A673 (cell line): ENCODE measurements at regions not wholly inside any gene's neighbourhood (a gene's known extent, or its start where the extent isn't known, plus 50 kb on each side); places are given as distances from the start of the nearest gene placed in this dataset.

ENCODE experiments used
- BruUV-seq: library from RNA; stranded (reverse); fragments of 400-500 nt; replicated peaks from 2 replicates; lab custom pipeline; 2021; lab: Mats Ljungman, UMichigan
- CTCF ChIA-PET: fragments of 300-600 bp; sonication (Branson Sonifier 250); formaldehyde crosslinking; loops from one replicate; lab custom pipeline; 2022; ENCODE audit warnings: antibody characterized with exemption; lab: Charles Lee
- POLR2A ChIA-PET: fragments of 300-600 bp; sonication (Branson Sonifier 250); formaldehyde crosslinking; loops from one replicate; lab custom pipeline; 2022; ENCODE audit warnings: antibody characterized with exemption; ENCODE audit not compliant: low non-redundant PET; lab: Charles Lee
- DNase-seq: peaks from one replicate; pipeline ENCODE4 v3.0.0-alpha.2; 2015; ENCODE audit warnings: low spot score
- H3K27ac ChIP-seq: fragments of 200-600 bp; sonication (generic); 2 replicates; pipeline ENCODE4 v1.5.1; 2016; ENCODE audit warnings: mixed run types, low read depth, mild to moderate bottlenecking, mixed read lengths, antibody characterized with exemption, low read length; ENCODE audit not compliant: poor library complexity, severe bottlenecking
- H3K27me3 ChIP-seq: fragments of 200-600 bp; sonication (generic); replicated peaks from 2 replicates; pipeline ENCODE4 v1.6.1; 2017; ENCODE audit warnings: mixed run types, low read depth, mild to moderate bottlenecking, mixed read lengths, antibody characterized with exemption, low read length; ENCODE audit not compliant: insufficient read depth, poor library complexity
- H3K36me3 ChIP-seq: fragments of 200-600 bp; sonication (generic); 2 replicates; pipeline ENCODE4 v1.6.1; 2016; ENCODE audit warnings: mixed run types, mild to moderate bottlenecking, mixed read lengths, antibody characterized with exemption, low read length; ENCODE audit not compliant: insufficient read depth, poor library complexity, severe bottlenecking
- H3K4me1 ChIP-seq: fragments of 200-600 bp; sonication (generic); 2 replicates; pipeline ENCODE4 v1.6.1; 2017; ENCODE audit warnings: mixed run types, mild to moderate bottlenecking, mixed read lengths, antibody characterized with exemption, low read length; ENCODE audit not compliant: insufficient read depth, poor library complexity, severe bottlenecking
- H3K4me3 ChIP-seq: fragments of 200-600 bp; sonication (generic); 2 replicates; pipeline ENCODE4 v1.5.1; 2016; ENCODE audit warnings: low read depth, mixed run types, mild to moderate bottlenecking, mixed read lengths, low read length; ENCODE audit not compliant: poor library complexity, severe bottlenecking
- H3K9me3 ChIP-seq: fragments of 200-600 bp; sonication (generic); 2 replicates; pipeline ENCODE4 v1.6.1; 2016; ENCODE audit warnings: mixed run types, low read depth, mild to moderate bottlenecking, mixed read lengths, antibody characterized with exemption, low read length; ENCODE audit not compliant: poor library complexity, severe bottlenecking
- EZH2 ChIP-seq: fragments of 200-600 bp; sonication (generic); IDR thresholded peaks from 2 replicates; pipeline ENCODE4 v1.6.1; 2017; ENCODE audit warnings: borderline replicate concordance, low read depth, mild to moderate bottlenecking, mixed read lengths, antibody characterized with exemption, low read length; ENCODE audit not compliant: poor library complexity, severe bottlenecking
- intact Hi-C: fragments of 100-400 bp; cut with micrococcal nuclease; formaldehyde crosslinking; loops from one replicate; pipeline ENCODE4 v1.10.0; 2022; ENCODE audit not compliant: unreplicated experiment
- TF ChIP-seq, protein P1 (sequence below): fragments of 300-800, 200-600 bp; sonication (generic); conservative IDR thresholded peaks from 2 replicates; pipeline ENCODE4 v1.5.1; 2017; ENCODE audit warnings: low read depth, mild to moderate bottlenecking, antibody characterized with exemption, low read length, moderate library complexity, mixed read lengths

DNA sequence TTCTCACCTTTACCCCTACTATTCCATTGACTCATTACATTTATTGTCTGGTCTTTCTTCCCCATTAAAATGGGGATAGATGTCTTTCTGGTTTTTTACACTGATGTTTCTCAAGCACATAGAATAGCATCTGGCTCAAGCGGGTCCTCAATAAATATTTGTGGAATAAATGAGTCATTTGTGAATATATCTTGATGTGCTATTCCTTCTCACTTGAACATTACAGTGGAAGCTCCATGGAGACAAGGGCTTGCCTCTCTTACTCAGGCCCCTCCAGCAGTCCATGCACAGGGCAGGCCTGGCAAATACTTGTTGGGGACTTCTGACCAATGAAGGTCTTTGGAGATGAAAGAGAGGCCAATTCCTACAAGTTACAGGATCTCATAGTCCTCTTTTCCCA, 151.7 kb upstream of the TAS2R1 start:
- Histone ChIP-seq H3K4me1 (no peaks in the 10 kb centered on the region), H3K27ac (no peak overlapping the region), H3K4me3 (no peak overlapping the region), H3K9me3 (no peaks in the 10 kb centered on the region), H3K36me3 (no peaks in the 10 kb centered on the region), H3K27me3 (no peaks in the 10 kb centered on the region)
- TF ChIP-seq, protein P1, sequence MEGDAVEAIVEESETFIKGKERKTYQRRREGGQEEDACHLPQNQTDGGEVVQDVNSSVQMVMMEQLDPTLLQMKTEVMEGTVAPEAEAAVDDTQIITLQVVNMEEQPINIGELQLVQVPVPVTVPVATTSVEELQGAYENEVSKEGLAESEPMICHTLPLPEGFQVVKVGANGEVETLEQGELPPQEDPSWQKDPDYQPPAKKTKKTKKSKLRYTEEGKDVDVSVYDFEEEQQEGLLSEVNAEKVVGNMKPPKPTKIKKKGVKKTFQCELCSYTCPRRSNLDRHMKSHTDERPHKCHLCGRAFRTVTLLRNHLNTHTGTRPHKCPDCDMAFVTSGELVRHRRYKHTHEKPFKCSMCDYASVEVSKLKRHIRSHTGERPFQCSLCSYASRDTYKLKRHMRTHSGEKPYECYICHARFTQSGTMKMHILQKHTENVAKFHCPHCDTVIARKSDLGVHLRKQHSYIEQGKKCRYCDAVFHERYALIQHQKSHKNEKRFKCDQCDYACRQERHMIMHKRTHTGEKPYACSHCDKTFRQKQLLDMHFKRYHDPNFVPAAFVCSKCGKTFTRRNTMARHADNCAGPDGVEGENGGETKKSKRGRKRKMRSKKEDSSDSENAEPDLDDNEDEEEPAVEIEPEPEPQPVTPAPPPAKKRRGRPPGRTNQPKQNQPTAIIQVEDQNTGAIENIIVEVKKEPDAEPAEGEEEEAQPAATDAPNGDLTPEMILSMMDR = no peak
- CTCF ChIA-PET = no interaction called here
- POLR2A ChIA-PET = no interaction called here
- no peak for DNase-seq
- no TSS peak for BruUV-seq
- intact Hi-C loops = no loop called here

DNA sequence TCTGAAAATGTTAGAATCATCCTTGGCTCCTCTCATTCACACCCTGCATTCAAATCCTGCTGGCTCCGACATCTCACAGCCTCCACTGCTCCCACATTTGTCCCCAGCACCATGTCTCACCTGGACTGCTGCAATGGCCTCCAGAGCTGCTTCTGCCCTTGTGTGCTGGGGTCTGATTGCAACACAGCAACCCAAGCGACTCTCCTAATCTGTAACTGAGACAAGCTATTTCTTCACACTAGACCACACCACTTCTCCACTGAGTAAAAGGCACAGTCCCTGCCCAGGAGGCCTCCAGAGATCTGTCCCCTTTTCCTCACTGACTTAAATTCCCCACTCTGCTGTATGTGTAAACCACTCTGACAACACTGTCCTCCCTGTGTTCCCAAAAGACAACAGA, 151.1 kb upstream of the TAS2R1 start:
- Histone ChIP-seq H3K4me3 (no peak overlapping the region), H3K36me3 (no peaks in the 10 kb centered on the region), H3K4me1 (no peaks in the 10 kb centered on the region), H3K27me3 (no peaks in the 10 kb centered on the region), H3K27ac (no peak overlapping the region), H3K9me3 (no peaks in the 10 kb centered on the region)
- TF ChIP-seq, protein P1 = no peak
- TF ChIP-seq EZH2 = no peak
- intact Hi-C loops = no loop called here
- CTCF ChIA-PET = no interaction called here
- BruUV-seq = no TSS peak
- no peak for DNase-seq
- POLR2A ChIA-PET = no interaction called here

DNA sequence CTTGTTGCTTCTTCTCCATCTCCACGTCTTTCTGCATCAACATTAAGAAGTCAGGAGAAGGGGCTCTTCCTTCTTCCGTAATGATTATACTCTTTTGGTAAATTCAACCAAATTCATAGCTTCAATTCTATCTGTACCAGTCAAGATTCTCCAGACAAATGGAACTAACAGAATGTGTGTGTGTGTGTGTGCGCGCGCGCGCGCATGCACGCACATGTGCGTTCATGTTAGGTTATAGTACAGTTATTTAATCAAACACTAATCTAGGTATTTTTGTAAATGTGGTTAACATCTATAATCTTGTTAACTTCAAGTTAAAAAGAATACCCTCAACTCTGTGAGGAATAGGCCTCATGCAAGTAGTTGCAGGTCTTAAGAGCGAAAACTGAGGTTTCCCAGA, 150.3 kb upstream of the TAS2R1 start:
- no peak for TF ChIP-seq EZH2
- TF ChIP-seq, protein P1 = no peak
- Histone ChIP-seq H3K4me1 (no peaks in the 10 kb centered on the region), H3K36me3 (no peaks in the 10 kb centered on the region), H3K9me3 (no peaks in the 10 kb centered on the region), H3K27me3 (no peaks in the 10 kb centered on the region), H3K27ac (no peak overlapping the region), H3K4me3 (no peak overlapping the region)
- no peak for DNase-seq
- POLR2A ChIA-PET = no interaction called here
- no TSS peak for BruUV-seq
- intact Hi-C loops = no loop called here
- CTCF ChIA-PET = no interaction called here
